Stimulated activated effector memory CD8-positive, alpha-beta T cell treated with anti-CD3 and anti-CD28 coated beads, Interleukin-12 subunit alpha, Interleukin-12 subunit beta, amount 100 ng/mL, for 72 hours (primary cell): ENCODE measurements at regions not wholly inside any gene's neighbourhood (a gene's known extent, or its start where the extent isn't known, plus 50 kb on each side); places are given as distances from the start of the nearest gene placed in this dataset.
"Not testable (repeated sequence)": the region's sequence is repeated elsewhere in the genome, so short reads cannot be mapped to it uniquely, and the experiment has no call there.

Experiments
- ATAC-seq: fragments of 150-1000 bp; cut with Tn5 transposase; 2 replicates; pipeline ENCODE4 v1.10.0; 2021
- DNase-seq, 2 donors: peaks; one replicate each; pipeline ENCODE4 v3.0.0; 2021 to 2022; ENCODE audit warnings: low spot score in 2 of 2
- H3K27ac Mint-ChIP-seq: one replicate; pipeline ENCODE4 v1.8.0; 2022; ENCODE audit warnings: mild to moderate bottlenecking, mixed read lengths
- H3K36me3 Mint-ChIP-seq: one replicate; pipeline ENCODE4 v1.8.0; 2022; ENCODE audit warnings: mild to moderate bottlenecking, mixed read lengths
- H3K4me1 Mint-ChIP-seq: one replicate; pipeline ENCODE4 v1.8.0; 2022; ENCODE audit warnings: mixed read lengths
- H3K4me3 Mint-ChIP-seq: one replicate; pipeline ENCODE4 v1.8.0; 2022; ENCODE audit warnings: mild to moderate bottlenecking, mixed read lengths
- H3K9me3 Mint-ChIP-seq: one replicate; pipeline ENCODE4 v1.8.0; 2022; ENCODE audit warnings: mixed read lengths

DNA sequence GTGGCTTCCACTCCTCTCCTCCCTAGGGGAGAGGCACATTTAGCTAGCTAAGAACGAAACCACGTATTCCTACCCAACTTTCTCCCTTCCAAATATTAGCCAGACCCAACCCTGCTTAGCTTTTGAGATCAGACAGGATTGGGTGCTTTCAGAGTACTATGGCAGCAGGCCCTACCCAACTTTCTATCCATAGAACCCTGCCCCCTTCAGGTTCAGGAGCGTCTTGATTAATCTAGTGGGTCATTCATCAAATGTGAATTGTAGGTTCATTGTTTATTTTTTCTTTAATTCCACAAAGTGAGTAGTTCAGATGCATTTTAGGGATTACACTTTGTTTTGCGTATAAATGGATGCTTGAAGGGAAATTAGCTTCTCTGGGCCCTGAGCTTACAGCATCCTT lies 188.3 kb downstream of the MIB1 start:
- ATAC-seq (no peak), DNase-seq (no peak)
- no peak overlapping the region for H3K27ac Mint-ChIP-seq
- no peak overlapping the region for H3K4me3 Mint-ChIP-seq
- H3K4me1 Mint-ChIP-seq, result no peaks in the 10 kb centered on the region
- no peaks in the 10 kb centered on the region for H3K9me3 Mint-ChIP-seq
- no peaks in the 10 kb centered on the region for H3K36me3 Mint-ChIP-seq

DNA sequence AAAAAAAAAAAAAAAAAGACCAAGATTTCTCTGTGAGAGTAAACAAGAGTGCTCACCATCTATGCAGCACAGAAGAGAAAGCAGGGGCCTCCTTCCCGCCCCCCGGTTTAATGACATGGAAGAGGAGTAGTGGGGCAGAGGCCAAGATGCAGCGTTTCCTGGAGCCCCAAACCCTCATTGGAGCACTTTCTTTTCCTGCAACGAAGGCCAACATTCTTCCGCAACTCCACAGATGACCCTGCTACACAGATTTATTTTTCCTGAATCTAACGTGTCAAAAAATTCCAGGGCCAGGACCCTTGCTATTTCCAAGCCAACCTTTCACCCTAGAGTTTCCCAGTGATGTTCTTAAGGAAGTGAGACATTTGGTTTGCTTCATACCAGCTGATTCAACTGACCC lies 189.6 kb downstream of the MIB1 start:
- H3K36me3 Mint-ChIP-seq, result no peaks in the 10 kb centered on the region
- H3K4me3 Mint-ChIP-seq, result no peak overlapping the region
- H3K27ac Mint-ChIP-seq, result no peak overlapping the region
- ATAC-seq, result no peak
- H3K9me3 Mint-ChIP-seq, result no peaks in the 10 kb centered on the region
- H3K4me1 Mint-ChIP-seq, result no peaks in the 10 kb centered on the region
- DNase-seq, result no peak

DNA sequence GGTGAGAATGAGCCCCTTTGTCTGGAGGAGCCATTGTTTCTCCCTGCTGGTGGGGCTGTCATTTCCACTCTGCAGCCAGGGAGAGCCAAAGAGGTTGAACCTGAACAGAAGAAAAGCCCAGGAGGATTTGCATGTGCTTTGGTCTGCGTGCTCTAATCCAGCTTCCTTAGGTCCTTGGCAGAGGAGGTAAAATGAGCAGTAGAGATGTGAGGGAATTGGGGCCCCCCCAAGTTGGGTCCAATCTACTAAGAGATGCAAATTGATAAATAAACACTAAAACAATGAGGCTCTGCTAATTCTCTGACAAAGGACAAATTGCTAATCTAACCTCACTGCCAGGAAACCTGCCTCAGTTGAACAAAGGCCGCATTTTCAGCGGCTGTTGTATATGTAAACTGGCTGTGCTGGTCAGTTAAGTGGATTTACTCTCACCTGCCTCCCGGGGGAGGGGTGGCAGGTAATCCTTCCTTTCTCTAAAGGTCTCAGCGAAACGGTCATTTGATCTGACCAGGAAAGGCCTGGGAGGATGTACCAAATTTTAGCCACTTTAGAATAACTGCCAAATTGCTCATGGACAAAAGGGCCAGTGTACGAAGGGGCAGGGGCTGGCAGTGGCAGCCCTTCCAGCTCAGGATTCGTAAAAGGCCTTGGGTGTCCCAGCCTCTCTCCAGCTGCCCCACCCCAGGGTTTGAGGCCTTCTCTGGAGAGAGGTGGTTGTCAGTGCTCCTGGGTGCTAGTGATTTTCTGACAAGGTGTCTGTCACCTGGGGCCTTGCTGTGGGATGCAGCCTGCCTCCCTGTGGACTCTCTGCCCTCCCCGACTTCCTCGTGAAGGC lies 193.6 kb downstream of the MIB1 start:
- no peaks in the 10 kb centered on the region for H3K4me1 Mint-ChIP-seq
- ATAC-seq (no peak), DNase-seq (no peak)
- no peaks in the 10 kb centered on the region for H3K36me3 Mint-ChIP-seq
- H3K9me3 Mint-ChIP-seq, result no peaks in the 10 kb centered on the region
- H3K4me3 Mint-ChIP-seq, result no peak overlapping the region
- H3K27ac Mint-ChIP-seq, result no peak overlapping the region

GRCh38 chr18:21934766-21935015 lies 194.1 kb downstream of the MIB1 start:
- no peaks in the 10 kb centered on the region for H3K9me3 Mint-ChIP-seq

DNA sequence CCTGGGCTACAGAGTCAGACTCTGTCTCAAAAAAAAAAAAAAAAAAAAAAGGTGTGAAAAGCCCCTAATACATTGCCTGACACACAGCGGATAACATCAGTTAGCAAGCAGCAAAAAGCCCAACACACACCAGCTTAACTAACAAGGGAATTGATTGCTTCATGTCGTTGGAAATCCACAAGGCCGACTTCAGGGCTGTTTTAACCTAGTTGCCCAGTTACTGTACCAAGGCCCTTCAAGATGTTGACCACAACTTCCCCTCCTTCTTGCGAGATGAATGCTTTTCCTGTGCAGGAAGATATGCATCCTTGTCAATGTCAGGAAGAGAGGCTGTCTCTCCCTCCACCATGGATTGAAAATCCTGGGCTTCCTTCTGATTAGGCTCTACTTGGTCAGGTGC lies 202.9 kb downstream of the MIB1 start:
- Mint-ChIP-seq H3K36me3 (no peaks in the 10 kb centered on the region), H3K4me3 (no peak overlapping the region), H3K27ac (no peak overlapping the region), H3K9me3 (no peaks in the 10 kb centered on the region), H3K4me1 (no peaks in the 10 kb centered on the region)
- ATAC-seq (no peak), DNase-seq (no peak)

More at GRCh38 chr18:21934766-21935015, 194.1 kb downstream of the MIB1 start:
- ATAC-seq (no peak), DNase-seq (no peak)
- no peaks in the 10 kb centered on the region for H3K4me1 Mint-ChIP-seq
- H3K27ac Mint-ChIP-seq, result no peak overlapping the region
- H3K36me3 Mint-ChIP-seq, result no peaks in the 10 kb centered on the region
- no peak overlapping the region for H3K4me3 Mint-ChIP-seq

DNA sequence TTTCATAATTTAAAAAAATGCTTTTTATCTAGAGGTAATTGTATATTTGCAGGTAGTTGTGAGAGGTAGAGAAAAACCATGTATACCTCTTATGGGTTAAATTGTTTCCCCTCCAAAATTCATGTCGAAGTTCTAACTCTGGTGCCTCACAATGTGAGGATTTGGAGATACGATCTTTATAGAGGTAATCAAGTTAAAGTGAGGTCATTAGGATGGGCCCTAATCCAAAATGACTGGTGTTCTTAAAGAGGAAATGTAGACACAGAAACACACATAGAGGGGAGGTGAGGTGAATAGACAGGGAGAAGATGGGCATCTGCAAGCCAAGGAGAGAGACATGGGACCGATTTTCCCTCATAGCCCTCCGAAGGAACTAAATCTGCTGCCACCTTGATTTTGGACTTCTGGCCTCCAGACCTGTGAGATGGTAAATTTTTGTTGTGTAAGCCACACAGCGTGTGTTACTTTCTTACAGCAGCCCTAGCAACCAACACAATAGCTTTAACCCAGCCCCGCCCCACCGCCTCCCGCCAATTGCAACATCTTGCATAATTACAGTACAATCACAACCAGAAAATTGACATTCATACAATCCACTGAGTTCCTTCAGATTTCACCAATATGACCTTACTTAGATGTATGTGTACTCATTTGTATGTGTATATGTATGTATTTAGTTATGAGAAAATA lies 208.9 kb downstream of the MIB1 start:
- H3K4me3 Mint-ChIP-seq, result no peak overlapping the region
- no peak for DNase-seq
- no peak for ATAC-seq
- H3K4me1 Mint-ChIP-seq, result no peaks in the 10 kb centered on the region
- H3K9me3 Mint-ChIP-seq, result no peaks in the 10 kb centered on the region
- H3K36me3 Mint-ChIP-seq, result no peaks in the 10 kb centered on the region
- H3K27ac Mint-ChIP-seq, result no peak overlapping the region

DNA sequence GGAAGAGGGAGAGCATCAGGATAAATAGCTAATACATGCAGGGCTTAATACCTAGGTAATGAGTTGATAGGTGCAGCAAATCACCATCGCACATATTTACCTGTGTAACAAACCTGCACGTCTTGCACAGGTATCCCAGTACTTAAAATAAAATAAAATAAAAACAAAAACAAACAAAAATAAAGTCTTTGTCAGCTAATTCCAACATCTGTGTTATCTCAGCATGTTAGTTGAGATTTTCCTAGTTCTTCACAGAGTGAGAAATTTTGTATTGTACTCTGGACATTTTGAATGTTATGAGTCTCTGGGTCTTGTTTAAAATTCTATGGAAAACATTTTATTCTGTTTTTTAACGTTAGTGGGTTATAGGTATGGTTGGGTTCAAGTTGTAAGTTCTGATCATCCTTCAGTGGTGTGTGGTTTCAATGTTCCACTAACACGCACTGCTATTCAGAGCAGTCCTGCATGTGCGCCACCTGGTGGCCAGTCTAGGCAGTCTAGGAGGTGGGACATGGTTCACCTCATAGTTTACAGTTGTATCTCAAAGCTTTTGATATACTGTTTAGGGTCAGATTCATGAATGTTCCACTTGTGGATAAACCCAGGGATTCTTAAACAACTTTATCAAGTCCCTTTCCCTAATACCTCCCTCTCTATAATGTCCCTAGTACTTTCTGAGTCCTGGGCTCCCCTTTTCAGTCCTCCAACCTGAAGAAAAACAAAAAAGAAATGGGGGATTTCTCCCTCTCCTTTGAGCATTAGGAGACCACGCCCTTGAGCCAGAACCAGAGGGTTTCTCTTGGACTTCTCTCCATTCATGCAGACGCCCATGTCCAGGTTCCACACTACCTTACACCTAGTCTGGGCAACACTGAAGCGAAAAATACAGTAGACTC lies 213.4 kb upstream of the GATA6 start:
- H3K4me3 Mint-ChIP-seq, result no peak overlapping the region
- DNase-seq (peak; percentile 72 to 84), ATAC-seq (peak; percentile 96)
- no peaks in the 10 kb centered on the region for H3K4me1 Mint-ChIP-seq
- no peaks in the 10 kb centered on the region for H3K9me3 Mint-ChIP-seq
- no peaks in the 10 kb centered on the region for H3K36me3 Mint-ChIP-seq
- no peak overlapping the region for H3K27ac Mint-ChIP-seq

DNA sequence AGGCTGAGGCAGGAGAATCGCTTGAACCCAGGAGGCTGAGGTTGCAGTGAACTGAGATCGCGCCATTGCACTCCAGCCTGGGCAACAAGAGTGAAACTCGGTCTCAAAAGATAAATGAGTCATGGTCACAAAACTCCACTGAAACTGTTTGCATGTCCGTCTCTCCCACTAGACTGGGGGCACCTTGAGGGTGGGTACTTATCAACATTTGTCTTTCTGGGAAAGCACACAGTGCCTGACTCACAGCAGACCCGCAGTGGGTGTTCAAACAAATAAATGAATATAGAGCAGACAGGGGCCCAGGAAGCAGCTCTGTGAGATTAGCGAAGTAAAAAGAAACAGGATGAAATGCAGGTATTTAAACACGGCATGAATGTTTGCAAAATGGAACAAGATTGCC lies 211.1 kb upstream of the GATA6 start:
- H3K27ac Mint-ChIP-seq, result no peak overlapping the region
- no peaks in the 10 kb centered on the region for H3K9me3 Mint-ChIP-seq
- no peaks in the 10 kb centered on the region for H3K36me3 Mint-ChIP-seq
- H3K4me1 Mint-ChIP-seq, result no peaks in the 10 kb centered on the region
- DNase-seq (no peak), ATAC-seq (no peak)
- no peak overlapping the region for H3K4me3 Mint-ChIP-seq

GRCh38 chr18:21958707-21959450 lies 210.5 kb upstream of the GATA6 start:
- Mint-ChIP-seq H3K36me3 (no peaks in the 10 kb centered on the region), H3K4me1 (no peaks in the 10 kb centered on the region), H3K9me3 (no peaks in the 10 kb centered on the region), H3K27ac (no peak overlapping the region), H3K4me3 (no peak overlapping the region)
- DNase-seq (no peak), ATAC-seq (no peak)

DNA sequence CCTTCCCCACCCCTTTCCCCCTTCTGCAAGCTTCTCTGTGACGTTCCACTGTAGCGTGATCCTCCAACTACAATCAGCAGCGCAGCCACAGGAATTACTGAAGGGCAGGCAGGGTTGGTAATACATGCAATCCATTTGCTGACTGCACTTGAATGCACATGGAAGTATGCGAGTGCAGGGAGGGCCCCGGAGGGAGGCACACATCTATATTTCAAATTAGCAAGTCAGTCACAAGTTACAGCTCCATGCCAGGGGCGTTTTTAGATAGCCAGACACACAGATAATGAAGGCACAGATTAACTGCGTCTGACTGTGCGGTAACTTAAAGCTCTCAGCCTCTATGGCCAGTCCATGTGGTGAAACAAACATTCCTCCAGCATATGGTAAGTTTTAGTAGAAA lies 209.2 kb upstream of the GATA6 start:
- Mint-ChIP-seq H3K36me3 (no peaks in the 10 kb centered on the region), H3K9me3 (no peaks in the 10 kb centered on the region), H3K4me3 (no peak overlapping the region), H3K4me1 (no peaks in the 10 kb centered on the region), H3K27ac (no peak overlapping the region)
- ATAC-seq (no peak), DNase-seq (no peak)

GRCh38 chr18:21963336-21963735 lies 206.1 kb upstream of the GATA6 start:
- no peak overlapping the region for H3K4me3 Mint-ChIP-seq
- H3K36me3 Mint-ChIP-seq, result no peaks in the 10 kb centered on the region
- no peaks in the 10 kb centered on the region for H3K4me1 Mint-ChIP-seq
- no peak for DNase-seq
- ATAC-seq, result no peak
- H3K9me3 Mint-ChIP-seq, result no peaks in the 10 kb centered on the region
- no peak overlapping the region for H3K27ac Mint-ChIP-seq

DNA sequence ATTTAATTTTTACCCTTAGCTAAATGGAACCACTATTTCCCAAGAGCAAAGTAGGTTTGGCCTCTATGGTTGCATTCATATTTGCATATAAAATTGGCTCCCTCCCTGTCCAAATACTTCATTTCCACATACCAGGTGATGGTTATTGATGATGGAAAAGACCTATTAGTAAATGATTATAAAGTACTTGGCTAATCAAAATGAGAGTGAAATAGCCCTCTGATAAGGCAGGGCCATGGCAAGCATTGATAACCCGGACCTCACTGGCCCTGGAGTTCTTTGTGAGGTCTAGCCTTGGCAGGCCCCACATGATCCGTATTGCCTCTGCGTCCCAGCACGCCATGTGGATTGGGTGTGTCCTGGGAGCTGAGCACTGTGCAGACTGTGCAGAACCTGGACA lies 201.1 kb upstream of the GATA6 start:
- no peak overlapping the region for H3K27ac Mint-ChIP-seq
- ATAC-seq (no peak), DNase-seq (no peak)
- no peak overlapping the region for H3K4me3 Mint-ChIP-seq
- H3K9me3 Mint-ChIP-seq, result no peaks in the 10 kb centered on the region
- no peaks in the 10 kb centered on the region for H3K36me3 Mint-ChIP-seq
- H3K4me1 Mint-ChIP-seq, result no peaks in the 10 kb centered on the region

- Mint-ChIP-seq H3K9me3 (no peaks in the 10 kb centered on the region), H3K27ac (no peak overlapping the region), H3K4me3 (no peak overlapping the region), H3K36me3 (no peaks in the 10 kb centered on the region), H3K4me1 (no peaks in the 10 kb centered on the region)
- DNase-seq (no peak), ATAC-seq (no peak)
Measured at GRCh38 chr18:21972281-21972680, 197.1 kb upstream of the GATA6 start.

DNA sequence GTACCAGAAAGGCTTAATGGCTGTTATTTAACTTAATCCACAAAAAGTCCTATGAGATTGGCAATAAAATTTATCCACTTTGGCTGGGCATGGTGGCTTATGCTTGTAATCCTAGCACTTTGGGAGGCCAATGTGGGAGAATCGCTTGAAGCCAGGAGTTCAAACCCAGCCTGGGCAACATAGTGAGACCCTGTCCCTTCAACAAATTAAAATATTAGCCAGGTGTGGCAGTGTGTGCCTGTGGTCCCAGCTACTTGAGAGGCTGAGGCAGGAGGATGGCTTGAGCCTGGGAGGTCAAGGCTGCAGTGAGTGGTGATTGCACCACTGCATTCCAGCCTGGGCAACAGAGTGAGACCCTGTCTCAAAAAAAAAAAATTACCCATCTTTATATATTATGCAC lies 193.4 kb upstream of the GATA6 start:
- not testable (repeated sequence) for H3K4me1 Mint-ChIP-seq, ATAC-seq, H3K27ac Mint-ChIP-seq, H3K4me3 Mint-ChIP-seq, DNase-seq, H3K9me3 Mint-ChIP-seq, H3K36me3 Mint-ChIP-seq

DNA sequence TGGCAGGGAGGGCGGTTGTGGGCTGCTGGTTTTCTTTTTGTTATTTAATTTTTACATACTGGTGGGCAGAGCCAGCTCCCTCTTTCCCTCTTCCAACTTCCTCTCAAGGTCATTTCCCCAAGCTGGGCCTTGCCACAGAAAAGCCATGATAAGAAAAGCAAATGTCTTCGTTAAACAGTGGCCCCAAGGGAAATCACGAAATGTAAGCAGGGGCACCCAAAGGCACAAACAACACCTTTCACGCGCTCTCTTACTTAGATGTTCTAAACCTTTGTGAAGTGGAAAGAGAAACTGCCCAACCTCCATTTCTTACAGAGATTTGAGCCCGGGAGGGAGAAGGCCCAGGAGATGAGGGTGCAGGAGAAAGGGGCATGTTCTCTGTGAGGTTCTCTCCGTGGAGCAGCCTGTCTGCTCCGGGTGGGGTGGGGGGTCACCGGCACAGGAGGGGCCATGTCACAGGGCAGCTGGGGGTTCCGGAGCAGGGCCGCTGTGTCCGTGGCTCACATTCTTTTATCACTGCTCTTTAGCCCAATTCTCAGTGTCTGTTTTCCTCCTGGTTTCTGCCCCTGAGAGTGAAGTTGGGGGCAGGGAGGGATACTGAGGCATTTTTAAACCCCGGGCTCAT lies 190.7 kb upstream of the GATA6 start:
- Mint-ChIP-seq H3K36me3 (no peaks in the 10 kb centered on the region), H3K4me1 (no peaks in the 10 kb centered on the region), H3K9me3 (no peaks in the 10 kb centered on the region), H3K27ac (no peak overlapping the region), H3K4me3 (no peak overlapping the region)
- ATAC-seq (no peak), DNase-seq (no peak)
